DMS 273 (cell line): ENCODE measurements at regions not wholly inside any gene's neighbourhood (a gene's known extent, or its start where the extent isn't known, plus 50 kb on each side); places are given as distances from the start of the nearest gene placed in this dataset.
"Not testable (repeated sequence)": the region's sequence is repeated elsewhere in the genome, so short reads cannot be mapped to it uniquely, and the experiment has no call there.

Experiments used
- DNase-seq: peaks from one replicate; lab custom pipeline; 2025; ENCODE audit not compliant: unreplicated experiment; lab: John Stamatoyannopoulos, UW

DNA sequence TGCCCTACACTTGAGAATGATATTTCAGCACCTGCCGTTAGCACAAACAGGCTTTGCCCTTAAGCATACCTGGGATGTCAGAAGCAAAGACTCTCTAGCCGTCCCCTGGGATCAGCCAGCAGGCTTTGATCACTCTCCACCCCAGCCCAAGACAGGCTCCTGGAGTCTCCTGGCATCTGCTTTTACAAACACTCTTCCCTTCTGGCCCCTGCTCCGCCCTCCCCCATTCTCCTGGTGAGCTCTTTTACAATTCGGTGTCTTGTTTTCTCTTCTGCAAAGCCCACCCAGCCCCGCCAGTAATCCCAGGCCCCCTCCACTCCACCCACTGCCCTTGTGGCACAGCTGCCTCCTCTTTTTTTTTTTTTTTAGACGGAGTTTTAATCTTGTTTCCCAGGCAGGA lies 50.4 kb downstream of the KATNIP start:
- peak; percentile 32 for DNase-seq

DNA sequence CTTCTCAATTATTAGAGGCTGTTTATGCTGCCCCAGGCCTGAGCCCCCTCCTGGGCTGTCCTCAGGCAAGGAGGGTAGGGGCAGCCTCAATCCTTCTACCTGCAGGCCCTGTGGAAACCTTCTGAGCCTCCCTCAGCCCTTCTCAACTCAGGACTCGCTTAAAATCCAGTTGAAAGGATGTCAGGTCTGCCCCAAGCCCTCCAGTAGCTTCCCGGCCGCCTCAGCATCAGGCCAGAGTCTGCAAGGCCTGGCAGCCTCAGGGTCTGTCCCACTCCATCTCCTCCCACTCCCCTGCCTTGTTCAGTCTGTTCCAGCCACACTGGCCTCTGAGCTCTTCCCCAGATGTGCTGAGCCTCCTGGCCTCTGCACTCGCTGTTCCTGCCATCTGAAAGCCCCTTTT lies 52.2 kb downstream of the KATNIP start:
- DNase-seq, result no peak

DNA sequence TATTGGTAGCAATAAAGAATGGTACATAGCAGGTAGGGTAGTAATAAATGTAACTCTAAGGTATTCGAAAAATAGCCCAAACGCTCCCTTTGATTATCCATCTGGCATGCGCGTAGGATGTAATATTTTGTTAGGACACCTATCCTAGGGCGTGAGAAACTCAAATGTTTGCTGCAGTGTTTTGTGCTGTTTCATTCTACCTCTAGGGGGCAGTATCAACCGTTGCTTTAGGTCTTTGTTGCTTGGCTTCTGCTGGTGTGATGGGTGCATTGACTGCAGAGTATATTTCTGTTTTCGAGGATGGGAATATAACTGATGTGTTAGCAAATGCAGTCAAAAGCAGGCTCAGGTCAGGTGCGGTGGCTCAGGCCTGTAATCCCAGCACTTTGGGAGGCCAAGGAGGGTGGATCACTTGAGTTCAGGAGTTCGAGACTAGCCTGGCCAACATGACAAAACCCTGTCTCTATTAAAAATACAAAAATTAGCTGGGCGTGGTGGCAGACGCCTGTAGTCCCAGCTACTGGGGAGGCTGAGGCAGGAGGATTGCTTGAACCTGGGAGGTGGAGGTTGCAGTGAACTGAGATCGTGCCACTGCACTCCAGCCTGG lies 55.7 kb downstream of the KATNIP start:
- peak; percentile 83 for DNase-seq

DNA sequence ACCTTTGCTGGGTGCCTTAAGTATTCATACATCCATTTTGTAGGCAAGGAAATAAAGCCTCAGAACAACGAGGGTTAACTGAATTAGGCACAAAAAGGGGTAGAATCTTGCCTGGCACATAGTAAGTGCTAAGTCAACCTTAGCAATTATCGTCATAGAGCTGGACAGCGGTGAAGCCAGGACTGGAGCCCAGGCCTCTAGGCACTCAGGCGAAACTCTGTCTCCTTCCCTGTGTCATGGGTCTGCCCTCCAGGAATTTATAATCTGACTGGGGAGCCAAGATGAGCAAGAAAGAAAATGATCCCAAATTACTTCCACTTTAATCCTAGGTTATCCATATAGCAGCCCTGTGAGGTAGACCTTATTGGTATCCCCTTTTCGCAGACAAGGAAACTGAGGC lies 61.4 kb downstream of the KATNIP start:
- DNase-seq, result no peak

DNA sequence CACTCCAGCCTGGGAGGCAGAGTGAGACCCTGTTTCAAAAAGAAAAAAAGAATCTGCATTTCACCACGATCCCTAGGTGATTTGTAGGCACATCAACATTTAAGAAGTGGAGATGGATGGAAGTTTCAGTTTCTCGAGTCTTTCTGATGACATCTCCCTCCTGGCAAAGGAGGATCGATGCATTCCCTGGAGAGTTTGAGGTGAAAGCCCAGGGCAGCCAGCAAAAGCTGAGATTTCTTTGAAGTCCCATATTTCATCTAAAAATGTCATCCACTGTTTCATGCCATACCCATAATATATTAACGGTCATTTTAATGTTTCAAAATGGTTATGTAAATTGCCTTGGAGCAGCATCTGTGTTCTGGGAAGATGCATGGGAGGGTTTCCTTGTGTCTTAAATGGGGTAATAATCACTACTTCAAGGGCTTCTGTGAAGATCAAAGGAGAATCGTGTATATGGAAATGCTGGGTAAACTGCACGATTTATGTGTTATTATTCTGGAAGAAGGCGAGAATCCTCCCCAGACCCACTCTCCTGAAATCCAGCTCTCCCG lies 63.4 kb downstream of the KATNIP start:
- no peak for DNase-seq

DNA sequence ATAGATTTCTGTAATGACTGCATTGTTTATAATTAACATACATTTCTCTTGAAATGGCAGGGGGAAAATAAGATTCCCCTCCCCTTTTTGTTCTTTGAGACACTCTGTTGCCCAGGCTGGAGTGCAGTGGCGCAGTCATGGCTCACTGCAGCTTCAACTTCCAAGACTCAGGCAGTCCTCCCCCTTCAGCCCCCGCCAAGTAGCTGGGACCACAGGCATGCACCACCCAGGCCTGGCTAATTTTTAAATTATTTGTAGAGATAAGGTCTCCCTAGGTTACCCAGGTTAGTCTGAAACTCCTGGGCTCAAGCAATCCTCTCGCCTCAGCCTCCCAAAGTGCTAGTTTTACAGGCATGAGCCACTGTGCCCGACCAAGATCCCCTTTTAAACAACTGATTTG lies 67.7 kb downstream of the KATNIP start:
- no peak for DNase-seq

DNA sequence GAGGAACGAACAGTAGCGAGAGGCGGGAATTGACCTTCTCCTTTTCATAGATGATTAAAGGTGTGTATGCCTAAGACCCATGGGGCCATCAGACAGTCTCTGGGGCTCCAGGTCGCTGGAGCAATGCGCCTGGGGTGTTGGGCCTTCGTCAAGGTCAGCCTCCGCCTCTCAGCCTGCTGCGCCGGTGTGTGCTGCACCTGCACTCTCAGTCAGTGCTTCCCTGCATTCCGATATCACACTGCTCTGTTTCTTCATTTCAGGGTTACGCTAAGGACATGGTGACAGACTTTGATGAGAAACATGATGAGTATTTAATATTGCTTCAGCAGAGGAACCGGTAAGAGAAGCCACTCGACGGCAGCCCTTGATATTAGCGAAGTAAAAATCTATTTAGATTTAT lies 68.2 kb downstream of the KATNIP start:
- no peak for DNase-seq

DNA sequence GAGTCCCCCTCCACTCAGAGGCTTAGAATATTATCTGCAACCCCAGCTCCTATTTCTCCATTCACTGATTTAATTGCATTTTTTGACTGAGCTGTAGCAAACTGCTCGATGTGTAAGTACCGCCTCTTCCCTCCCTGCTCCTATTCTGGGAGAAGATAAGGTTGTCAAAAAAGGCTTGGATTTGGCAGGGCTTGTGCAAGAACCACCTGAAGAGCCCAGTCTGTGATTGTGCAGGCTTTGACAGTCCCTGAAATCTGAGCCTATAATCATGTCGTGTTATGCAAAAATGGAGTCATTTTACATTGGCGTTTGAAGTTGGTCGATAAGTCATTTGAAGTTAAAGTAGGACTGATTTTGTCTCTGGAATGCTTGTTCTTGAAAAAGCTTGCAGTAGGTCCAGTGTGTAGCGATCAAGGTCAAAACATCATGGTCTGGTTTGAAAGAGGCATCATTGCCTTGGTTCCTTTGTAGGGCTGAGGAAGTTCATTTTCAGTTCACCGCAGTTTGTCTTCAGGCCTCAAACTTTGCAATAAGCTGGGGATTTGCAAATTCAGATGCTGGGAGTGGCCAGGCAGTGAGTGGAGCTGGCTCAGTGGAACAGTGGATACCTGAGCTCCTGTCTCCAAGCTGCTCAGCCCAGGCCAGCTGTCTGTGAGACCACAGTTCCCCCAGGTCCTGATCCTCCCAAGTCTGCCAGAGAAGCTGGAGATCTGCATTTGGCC lies 68.8 kb downstream of the KATNIP start:
- DNase-seq, result peak; percentile 61

DNA sequence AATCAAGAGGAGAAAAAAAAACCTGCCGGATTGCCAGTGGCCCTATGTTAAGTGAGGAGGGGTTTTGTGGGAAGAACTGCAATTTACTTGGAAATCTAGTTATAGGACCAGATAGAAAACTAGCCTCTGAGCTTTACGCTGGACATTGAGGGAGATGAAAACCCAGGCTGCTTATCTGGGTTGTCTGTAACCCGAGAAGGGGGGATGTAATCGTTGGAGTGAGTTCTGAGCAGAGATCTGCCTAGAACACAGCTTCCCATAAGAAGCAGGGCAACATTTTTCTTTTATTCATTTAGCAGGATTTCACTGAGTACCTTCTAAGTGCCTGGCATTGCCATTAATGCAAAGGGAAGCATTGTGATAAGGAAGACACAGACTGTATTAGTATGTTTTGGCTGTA lies 70.6 kb downstream of the KATNIP start:
- peak; percentile 33 for DNase-seq

DNA sequence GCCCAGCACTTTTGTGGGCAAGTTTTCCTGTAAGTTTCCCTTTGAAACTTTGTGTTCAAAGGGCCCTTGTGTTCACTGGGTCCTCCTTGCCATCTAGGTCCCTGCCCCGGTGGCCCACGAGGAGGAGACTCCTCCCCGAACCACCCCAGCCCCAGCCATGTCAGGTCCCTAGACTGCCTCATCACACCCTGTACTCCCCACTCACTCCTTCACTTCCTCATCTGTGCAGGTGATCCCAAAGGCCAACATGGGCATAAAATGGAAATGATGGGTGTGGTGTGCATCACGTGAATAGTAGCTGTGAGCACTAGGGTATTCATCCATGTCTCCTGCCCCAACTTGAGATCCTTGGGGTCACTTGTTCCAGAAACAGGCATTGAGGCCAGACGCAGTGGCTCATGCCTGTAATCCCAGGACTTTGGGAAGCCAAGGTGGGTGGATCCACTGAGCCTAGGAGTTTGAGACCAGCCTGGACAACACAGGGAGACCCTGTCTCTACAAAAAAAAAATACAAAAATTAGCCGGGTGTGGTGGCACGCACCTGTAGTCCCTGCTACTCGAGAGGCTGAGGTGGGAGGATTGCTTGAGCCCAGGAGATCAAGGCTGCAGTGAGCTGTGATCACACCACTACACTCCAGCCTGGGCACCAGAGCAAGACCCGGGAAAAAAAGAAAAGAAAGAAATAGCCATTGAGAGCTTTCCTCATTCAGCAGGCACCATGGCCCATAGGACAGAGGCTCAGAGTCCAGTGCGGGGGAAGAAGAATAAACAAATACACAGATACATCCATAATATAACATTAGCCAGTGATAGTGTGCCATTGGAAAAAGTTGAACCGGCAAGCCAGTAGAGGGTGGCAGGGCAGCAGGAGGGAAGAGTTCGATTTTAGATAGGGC lies 74.5 kb downstream of the KATNIP start:
- DNase-seq, result no peak

DNA sequence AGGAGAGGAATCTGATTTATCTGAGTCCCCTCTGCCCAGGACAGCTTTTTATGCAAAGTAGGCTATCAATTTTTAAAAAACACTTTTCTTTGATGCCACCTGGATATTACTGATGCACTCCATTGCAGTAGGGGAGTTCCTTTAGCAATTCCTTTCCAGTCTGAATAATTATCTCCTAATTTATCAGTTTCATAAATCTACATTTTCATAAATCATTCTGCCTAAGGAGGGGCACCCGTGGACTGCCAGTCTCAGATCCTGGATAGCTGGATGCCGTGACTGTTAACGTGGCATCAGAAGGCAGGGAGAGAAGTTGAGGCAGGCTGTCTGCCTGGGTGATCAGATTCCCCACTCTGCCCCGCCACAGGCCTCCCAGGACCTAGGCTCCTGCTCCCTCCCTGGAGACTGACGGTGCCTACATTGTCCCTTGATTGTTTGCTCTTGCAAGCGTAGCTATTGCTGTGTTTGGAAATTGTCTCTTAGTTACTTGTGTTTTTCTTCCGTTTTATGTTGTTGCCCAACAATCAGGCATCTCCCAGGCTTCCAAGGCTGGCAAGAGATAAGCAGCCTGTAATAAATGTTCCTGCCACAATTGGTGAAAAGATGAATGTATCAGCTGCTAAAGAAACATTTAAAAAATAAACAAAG lies 75.2 kb downstream of the KATNIP start:
- DNase-seq, result no peak

DNA sequence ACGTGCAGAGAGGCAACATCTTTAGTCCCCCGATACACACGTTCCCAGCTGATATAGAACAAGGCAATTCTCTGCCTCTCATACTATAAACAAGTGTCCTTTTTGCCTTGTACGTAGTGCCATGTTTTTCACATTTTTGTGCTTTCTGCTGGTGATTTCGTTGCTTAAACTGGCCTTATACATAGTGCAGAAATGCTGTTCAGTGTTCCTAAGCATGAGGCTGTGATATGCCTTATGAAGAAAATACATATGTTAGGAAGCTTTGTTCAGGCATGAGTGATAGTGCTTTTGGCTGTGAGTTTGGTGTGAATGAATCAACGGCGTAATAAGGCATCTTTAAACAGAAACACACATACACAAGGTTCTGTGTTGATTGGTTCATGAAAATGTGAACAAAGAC lies 77.2 kb downstream of the KATNIP start:
- no peak for DNase-seq

DNA sequence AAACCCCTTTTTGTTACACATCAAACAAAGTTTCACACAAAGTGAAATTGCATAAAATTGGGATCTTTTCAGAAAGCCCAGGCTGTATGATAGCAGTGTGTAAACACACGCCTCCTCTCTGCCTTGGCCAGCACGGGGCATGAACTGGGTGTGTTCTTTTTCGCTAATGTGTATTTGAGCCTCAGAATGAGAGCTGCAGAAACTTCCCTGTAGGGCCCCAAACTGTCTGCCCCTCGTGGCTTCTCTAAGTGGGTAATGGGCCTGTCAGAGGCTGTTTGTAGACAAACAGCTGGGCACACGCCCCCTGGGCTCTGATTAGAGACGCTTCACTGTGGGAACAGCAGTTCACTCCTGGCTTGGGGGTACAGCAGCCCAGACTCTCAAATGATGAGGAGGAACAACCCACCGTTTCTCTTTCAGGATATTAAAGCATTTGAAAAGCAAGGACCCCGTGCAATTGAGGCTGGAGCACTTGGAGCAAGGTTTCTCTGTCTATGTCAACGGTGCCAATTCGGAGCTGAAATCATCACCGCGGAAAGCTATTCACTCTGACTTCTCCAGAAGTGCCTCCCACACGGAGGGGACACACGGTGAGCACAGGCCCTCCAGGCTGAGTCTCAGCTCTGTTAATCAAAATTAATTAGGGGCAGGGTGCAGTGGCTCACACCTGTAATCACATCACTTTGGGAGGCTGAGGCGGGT lies 78.4 kb downstream of the KATNIP start:
- DNase-seq, result peak; percentile 31

DNA sequence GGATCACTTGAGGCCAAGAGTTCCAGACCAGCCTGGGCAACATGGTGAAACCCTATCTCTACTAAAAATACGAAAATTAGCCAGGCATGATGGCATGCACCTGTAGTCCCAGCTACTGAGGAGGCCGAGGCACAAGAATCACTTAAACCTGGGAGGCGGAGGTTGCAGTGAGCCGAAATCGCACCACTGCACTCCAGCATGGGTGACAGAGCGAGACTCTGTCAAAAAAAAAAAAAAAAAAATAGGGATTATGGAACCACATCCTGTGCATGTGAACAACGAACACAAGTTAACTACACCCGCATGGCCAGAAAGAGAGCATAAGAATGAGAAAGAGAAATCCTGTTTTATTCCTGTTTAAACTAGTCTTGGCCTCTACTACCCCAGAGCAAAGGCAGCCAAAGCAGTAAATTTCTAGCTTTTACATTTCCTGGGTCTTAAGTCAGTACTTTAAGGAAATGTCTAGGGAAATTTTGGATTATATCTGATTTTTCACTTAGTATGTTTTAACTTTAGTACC lies 79.1 kb downstream of the KATNIP start:
- not testable (repeated sequence) for DNase-seq

DNA sequence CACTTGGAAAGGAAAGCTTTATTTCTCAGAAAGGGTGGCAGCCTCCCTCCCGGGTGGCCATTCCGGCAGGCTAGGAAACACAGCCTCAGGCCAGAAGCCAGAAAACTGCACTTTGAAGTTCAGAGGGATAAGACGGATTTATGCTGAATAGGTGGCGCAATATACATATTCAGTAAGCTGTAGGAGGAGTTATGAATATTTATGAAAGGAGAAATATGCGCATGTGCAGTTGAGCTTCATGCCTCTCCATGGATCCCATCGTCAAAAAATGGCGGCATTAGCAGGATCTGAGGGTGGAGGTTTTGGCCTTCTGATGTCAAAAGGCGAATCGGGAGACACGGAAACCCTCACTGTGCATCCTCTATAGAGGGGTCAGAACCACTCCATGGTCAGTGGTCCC lies 82.3 kb downstream of the KATNIP start:
- DNase-seq, result no peak

DNA sequence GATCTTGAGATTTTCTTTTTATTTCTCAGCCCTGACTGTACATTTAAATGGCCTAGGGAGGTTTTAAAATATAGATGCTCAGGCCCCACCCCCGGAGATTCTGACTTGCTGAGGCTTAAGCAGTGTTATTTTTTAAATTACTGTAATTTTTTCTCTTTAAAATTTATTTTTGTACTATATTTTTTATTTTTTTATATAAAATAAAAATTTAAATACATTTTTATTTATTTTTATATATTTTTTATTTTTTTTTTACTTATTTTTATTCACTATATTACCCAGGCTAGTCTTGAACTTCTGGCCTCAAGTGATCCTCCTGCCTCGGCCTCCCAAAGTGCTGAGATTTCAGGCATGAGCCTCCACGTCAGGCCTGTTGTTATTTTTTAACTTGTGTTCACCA lies 83.3 kb downstream of the KATNIP start:
- DNase-seq, result no peak

DNA sequence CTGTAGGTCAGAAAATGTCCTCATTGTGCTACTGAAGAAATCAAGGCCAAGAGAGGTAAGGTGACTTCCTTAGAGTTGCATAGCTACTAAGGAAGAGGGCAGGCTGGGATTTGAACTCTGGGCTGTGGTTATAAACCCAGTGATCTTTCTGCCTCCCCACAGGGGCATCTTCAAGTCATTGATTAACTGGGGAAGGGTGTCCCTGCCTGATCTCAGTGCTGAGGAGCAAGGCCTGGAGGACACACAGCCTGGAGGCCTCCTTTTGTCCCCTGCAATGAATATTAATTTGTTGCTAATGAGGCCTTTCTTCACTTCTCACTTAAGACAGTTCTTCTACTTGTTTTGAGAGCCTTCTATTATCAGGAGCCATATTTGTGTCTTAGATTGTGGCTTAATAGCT lies 83.8 kb downstream of the KATNIP start:
- DNase-seq, result no peak

DNA sequence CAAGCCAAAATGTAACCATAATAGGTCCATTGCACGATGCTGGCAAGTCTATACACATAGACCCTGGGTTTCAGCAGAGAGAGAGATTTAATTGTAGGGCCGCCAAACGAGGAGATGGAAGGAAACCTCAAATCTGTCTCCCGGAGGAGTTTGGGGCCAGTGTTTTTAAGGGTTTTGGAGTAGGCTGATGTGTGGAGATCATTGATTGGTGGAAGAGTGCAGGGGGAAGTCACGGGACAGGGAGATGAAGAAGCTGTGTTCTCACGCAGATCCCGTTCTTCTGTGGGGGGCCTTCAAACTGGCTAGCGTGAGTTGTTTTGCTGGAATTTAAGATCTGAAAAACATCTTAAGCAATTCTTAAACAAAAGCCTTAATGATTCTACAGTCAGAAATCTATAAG lies 84.8 kb downstream of the KATNIP start:
- DNase-seq, result no peak

DNA sequence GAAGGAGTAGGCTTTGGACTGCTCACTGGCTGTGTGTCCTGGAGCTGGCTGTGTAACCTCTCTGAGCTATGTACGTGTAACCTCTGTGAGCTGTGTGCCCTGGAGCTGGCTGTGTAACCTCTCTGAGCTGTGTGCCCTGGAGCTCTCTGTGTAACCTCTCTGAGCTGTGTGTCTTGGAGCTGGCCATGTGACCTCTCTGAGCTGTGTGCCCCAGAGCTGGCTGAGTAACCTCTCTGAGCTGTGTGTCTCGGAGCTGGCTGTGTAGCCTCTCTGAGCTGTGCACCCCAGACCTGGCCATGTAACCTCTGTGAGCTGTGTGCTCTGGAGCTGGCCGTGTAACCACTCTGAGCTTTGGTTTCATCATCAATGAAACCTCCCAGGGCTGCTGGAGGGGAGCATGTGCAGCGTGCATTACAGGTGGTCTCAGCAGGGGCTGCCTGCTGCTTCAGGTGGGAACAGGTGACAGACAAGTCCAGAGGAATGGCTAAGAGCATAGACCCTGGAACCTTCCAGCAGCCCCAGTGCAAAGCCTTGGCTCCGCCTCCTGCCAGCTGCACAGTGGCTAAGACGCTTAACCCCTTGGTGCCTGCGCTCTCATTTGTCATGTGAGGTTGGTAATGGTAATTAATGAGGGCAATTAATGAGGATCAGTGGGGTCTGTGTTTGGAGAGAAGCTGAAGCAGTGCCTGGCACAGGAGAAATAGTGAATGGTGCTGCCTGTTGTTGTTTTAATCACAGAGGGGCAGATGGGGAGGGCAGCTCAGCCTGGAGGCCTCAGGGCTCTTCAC lies 86.7 kb downstream of the KATNIP start:
- peak; percentile 32 for DNase-seq
